HG03432 (cell line): ENCODE measurements at regions not wholly inside any gene's neighbourhood (a gene's known extent, or its start where the extent isn't known, plus 50 kb on each side); places are given as distances from the start of the nearest gene placed in this dataset.
A peak's percentile ranks its signal among the peaks of the same experiment; 100 is the strongest.

Source experiments
- ATAC-seq: cut with Tn5 transposase; IDR thresholded peaks from one replicate; pipeline ENCODE4 v1.9.1; 2021; ENCODE audit warnings: mild to moderate bottlenecking, moderate library complexity; ENCODE audit not compliant: unreplicated experiment

DNA sequence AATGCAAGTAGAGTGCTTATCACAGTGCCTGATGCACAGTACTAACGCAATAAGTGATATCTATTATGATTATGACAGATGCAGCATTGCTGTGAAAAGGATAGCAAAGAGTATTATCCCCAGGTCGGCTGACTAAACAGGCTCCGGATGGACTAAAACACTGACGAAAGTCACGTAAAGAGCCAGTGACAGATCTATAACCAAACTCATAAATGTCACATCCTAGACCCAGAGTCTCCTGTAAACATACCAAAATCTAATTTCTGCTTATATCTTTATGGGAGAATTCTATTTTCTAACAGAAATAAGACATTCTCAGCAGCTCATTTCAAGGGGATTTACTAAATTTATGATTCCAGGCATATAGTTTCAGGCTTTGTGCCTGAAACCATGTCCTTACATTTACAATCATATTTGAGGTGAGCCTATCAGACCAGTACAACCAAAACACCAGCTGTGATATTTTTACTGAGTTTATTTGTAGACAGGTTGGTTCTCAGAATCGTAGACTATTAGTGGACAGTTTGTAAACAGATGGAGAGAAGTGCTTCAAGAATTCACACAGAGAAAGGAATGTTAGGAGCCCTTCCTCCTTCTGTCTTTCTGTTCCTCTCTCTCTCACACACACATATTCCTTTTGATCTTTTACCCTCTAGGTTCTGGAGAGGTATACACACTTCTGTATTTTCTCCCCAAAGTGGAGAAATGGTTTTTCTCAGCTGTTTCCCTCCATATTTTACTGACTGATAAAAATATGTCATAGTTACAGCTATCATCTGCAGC, 52.4 kb upstream of the WDR26 start:
- ATAC-seq = no peak

DNA sequence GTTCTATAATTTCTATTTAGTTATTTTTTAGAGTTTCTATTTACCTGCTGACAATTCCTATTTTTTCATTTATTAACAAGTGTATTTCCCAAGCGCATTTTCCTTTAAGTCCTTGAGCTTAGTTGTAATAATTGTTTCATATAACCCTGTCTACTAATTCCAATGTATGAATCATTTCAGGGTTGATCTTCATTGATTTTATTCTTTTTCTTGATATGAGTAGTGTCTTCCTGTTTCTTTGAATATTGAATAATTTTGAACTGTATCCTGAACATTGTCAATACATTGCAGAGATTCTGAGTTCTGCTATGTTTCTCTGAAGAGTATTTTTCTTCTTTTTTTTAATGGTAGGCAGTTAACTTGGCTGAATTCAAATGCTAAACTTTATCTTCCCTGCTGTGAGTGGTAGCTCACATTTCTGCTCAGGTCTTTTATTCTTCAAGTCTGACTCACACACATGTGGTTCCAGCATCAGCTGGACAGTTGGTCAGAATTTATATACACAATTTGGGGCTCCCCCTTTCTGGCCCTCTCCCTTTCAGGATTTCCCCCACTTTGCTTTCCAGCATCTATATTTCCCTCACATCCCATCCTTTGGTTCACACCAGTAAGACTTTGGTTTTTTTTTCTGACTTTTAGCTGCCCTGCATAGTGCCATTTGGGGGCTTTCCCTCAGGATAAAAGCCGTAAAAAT, 54.4 kb upstream of the WDR26 start:
- peak; percentile 74 for ATAC-seq

DNA sequence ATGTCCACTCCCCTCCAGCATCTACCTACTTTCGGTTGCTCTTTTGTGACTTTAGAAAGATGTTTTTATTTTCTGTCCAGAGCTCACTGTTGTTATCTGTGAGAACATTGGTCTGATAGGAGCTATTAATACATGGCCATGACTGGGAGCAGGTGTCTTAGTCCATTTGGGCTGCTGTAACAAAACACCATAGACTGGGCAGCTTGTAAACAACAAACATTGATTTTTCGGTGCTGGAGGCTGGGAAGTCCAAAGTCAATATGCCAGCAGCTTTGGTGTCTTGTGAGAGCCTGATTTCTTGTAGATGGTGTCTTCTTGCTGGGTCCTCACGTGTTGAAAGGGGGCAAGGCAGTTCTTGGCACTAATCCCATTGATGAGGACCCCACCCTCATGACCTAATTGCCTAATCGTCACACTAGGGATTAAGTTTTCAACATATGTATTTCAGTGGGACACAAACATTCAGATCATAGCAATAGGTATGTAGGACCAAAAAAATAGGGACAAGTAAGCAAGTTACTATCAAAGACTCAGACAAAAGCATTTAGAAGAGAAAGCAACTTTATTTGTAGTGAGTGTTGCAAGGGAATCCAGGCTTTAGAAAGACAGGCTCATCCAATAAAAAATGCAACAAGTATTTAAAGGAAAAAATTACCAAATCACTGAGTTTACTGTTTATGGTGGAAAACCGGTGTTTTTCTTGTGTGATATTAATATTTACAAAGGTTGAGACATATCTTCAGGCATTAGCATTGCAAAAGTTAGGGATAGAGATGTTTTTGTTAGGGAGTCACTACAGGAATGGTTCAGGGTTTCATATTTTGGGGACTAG, 55.2 kb upstream of the WDR26 start:
- peak; percentile 17 for ATAC-seq

DNA sequence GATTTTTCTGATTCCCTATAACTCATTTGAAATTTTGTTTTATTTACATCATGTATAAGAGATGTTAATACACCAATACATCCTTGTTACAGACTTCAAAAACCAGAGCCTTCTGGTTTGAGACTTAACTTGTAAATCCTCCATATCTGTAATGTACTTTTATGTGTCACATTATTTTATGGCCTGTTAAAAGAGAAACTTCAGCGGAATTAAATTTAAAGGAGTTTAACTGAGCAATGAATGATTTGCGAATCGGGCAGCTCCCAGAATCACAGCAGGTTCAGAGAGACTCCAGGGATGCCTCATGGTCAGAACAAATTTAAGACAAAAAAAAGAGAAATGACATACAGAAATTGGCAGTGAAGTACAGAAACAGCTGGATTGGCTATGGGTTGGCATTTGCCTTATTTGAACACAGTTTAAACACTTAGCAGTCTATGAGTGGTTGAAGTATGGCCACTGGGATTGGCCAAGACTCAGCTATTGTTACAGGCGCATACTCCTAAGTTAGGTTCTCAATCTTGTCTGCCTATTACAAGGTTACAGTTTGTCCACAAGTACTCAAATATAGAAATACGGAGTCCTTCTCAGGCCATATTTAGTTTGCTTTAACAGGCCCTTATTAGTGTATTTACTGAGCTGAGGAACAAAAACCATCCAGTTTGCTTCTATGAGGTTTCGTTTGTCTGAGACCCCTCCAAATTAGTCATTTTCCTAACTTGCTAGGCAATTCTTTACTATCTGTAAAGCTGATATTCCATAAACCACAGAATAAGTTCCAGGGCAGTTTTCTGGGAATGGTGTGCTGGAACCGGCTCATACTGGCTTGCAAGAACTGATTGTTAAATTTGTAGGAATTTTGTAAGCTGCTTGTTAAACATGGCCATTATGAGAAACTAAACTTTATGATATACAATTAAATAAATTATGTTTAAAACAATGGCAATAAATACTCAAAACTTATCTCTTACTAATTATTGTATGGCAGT, 56.2 kb upstream of the WDR26 start:
- no peak for ATAC-seq

DNA sequence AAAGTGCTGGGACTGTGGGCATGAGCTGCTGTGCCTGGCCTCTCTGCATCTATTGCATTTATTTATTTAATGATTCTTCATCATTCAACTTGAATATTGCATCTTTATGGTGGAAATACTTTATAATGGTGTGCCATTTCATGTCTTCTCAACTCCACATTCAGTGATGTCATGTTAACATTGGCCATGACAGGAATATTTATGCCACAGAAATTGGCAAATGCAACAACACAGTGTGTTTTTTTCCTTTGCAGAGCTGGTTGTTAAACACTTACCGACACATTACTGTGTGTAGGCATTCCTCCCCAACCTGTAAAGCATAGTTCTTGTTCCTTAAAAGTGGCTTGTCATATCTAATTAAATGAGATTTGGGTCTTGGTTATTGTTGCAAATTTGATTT, 57.4 kb upstream of the WDR26 start:
- no peak for ATAC-seq

DNA sequence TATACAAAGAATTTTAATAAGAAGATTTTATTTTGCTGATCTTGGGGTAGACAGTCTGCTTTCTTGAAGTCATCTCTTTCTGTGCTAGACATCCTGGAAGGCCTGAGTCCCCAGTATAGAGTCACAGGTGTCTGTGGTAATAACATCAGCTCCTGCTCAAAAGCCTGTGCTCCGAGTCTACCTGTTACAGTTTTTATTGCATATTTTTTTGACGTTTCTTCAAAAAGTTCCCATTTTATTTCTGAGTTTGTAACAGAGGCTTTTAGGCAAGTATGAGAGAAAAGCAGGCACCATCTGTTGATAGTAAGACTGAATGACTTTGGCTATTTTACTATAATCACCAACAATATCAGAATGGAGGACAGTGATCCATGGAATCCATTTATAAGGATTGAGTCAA, 58.0 kb upstream of the WDR26 start:
- no peak for ATAC-seq

DNA sequence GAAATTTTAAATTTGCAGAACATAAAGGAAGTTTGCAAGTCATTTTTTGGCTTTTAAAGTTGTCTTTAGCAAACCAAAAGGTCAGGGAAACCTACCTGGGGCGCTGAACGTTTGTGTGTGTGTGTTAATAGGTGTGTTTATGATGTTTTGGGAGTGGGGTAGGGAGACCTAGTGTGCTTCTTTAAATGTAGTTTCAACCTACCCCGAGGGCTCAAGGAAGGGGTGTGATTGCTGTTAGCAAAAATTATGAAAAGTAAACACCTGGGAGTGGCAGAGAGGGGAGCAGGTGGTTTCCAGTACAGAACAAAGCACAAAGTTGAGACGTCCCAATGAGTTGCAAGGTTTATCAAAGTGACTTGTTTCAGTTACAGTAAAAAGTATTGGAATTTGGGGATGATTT, 58.7 kb upstream of the WDR26 start:
- ATAC-seq = no peak

DNA sequence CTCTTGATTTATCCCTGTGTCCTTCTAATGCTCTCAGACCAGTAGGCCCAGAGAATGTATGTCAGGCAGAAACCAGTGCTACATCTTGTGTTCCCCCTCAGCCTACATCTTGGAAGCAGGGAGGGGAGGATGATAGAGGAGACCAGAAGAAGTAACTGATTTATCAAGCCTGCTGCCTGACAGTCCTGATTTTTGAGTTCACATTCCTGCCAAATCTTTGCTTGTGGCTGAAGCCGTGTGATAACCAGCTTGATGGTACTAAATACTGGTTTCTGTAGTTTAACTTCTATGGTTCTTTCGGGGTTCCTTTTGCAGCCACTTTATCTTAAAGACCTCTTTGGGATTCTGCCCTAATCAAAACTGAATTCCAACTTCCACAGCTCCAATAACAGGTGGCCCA, 59.7 kb upstream of the WDR26 start:
- no peak for ATAC-seq

DNA sequence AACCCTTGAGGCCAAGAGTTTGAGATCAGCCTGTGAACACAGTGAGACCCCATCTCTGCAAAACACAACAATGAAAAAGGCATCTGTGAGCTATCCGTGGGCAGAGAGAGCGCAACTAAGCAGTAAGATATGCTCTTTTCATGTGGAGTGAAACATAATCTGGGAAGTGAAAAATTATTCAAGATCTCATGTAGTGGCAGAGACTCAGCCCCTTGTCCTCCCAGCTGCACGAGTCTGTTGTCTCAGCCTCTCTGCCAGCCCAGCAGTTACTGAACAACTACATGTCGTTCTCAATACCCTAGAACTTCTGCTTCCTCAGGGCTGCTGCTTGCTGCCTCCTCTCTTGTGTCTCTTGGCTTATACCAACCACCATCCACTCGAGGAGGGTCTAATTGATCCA, 61.3 kb upstream of the WDR26 start:
- ATAC-seq = no peak

DNA sequence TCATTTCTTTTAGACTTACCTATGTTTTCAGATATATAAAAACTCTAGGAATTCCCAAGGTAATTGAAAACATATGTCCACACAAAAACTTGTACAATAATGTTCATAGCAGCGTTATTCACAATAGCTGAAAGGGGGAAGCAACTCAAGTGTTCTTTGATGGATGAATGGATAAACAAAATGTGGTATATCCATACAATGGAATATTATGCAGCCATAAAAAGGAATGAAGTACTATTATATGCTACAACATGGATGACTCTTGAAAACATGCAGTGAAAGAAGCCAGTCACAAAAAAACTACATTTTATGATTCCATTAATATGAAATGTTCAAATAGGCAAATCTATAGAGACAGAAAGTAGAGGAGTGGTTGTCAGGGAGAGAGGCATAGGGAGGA, 62.2 kb upstream of the WDR26 start:
- no peak for ATAC-seq

DNA sequence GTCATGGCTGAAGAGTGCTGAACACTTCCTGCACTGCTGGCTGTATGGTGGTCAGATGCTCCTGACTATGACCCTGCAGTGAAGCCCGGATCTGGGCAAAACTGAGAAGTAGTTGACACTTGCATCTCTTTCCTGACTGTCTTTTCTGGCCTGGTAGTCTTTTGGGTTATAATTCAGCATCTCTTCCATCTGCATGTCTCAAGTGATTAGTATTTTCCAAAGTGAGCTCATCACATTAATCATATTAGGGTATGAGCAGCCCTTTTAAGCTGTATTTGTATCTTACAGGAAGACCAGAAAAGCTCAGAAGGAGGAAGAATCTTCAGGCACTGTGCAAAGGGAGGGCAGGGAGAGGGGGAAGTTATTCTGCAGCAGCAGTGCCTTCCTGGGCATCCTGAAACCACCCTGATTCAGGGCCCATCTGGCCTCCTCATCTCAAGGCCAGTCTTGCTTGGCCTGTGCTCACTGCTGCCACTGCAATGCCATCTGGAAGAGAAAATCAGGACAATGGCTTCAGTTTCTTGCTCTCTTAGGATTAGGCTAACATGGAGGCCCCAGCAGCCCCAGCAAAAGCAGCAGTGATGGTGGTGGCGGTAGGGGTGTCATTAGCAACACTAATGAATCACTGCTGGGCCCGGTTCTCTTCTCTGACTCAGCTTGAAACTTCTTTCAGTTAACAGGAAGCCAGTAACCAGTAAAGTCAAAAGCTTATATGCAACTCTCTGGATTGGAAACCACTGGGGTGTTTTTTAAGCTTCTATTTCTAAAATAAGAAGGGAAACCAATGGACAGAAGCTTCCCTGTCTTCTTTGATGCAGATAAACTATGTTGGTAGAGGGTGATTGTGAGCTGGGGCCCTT, 63.3 kb upstream of the WDR26 start:
- ATAC-seq = peak; percentile 95

DNA sequence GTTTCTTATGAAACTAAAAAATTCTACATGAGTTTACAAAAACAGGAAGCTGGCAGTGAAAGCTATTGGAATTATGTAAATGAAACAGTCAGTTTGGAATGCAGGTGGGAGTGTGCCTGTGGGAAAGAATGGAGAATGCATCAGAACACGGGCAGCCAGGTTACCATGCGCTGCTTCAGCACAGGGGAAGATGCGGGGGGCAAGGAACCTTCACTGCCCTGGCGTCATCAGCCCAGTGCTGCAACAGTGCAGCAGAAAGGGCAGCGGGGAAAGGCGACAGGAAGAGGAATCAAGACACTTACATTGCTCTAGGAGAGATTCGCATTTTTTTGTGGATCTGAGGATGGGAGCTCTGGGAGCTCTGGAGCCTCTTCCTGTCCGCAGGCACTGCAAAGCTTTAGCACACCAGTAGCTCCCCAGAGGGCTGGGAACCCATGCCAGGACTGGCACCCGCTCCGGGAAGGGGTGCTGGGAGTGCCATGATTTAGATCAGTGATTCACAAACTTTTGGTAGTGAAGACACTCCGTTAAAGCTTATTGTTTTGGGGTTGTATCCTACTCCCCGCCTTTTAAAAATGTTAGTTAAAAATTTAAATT, 64.1 kb upstream of the WDR26 start:
- ATAC-seq = no peak

DNA sequence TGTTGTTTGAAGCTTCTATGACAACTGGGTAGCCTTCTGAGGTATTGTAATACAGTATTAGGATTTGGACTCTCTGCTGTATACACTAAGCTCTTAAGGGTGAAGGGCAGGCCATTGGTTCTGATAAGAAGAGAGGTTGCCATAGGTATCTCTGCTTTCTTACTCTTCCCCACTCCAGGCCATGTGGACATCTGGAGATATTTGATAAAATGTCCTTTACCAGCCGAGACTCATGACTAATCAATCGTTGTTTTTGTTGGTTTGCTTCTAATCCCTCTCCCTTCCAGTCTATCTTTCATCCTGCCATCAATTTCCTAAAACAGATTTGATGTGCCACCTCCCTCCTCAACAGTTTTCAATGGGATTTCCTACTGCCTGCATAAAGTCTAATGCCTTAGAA, 64.6 kb upstream of the WDR26 start:
- ATAC-seq = no peak

DNA sequence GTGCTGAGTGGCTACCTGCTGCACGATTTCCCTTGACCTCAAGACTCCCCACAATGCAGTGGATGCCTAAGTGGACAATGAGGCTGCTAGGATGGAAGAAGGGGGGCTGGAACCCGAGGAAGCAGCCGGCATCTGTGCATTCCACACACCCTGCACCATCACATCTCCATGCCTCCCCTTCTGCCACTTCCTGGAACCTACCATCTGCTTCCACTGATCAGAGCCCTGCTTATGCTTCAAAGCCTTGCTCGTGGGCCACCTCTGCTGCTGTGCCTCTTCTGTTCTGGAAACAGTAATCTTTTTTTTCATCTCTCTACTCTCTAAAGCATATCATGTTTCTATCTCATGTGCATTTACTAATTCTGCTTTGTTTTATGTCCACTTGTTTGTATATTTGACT, 66.2 kb upstream of the WDR26 start:
- ATAC-seq = no peak

DNA sequence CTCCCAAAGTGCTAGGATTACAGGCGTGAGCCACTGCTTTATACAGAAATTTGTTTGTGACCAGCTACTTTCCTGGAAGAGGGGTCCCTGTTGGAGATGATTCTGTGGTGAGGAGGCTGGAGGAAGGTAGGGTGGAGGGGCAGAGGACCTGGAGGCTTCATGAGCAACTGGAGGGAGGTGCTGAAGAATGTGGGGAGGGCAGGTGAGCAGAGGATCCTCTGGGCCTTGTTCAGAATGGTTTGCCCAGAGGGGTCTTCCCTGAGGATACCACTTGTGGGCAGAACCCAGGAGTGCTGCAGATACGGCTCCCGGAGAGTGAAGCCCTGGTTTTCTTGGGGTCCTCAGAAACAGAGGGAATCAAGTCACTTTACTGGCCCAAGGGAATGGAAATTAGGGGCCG, 67.2 kb upstream of the WDR26 start:
- ATAC-seq = no peak

DNA sequence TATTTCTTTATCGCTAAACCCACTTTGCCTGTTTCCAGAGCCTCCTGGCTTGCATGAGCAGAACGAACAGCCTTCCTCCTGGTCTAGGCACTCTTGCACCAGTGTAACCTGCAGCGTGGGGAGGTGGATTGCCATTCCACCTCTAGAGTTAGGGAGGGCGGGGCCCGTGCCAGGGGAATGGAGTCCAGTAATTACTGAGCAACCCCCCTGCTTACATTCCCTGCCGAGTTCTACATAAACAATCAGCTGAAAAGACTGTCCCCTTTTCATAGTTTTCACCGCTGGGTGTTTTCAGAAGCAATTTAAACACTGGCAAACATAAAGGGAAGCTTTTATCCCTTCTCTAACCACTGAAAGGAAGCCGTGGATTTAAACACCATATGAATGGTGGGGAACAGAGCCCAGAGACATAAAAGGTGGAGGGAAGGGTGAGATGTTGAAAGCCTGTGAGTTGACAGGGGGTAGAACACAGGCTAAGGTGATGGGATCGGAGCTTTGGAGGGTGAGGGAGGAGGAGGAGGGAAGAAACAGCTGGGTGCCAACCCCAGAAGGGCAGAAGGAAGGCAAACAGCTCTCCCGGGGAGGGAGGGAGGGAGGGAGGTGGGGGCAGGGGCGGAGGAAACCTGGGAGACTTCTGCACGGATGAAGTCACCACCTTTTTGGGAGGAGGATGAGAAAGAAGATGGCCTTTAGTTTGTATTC, 68.0 kb upstream of the WDR26 start:
- no peak for ATAC-seq

DNA sequence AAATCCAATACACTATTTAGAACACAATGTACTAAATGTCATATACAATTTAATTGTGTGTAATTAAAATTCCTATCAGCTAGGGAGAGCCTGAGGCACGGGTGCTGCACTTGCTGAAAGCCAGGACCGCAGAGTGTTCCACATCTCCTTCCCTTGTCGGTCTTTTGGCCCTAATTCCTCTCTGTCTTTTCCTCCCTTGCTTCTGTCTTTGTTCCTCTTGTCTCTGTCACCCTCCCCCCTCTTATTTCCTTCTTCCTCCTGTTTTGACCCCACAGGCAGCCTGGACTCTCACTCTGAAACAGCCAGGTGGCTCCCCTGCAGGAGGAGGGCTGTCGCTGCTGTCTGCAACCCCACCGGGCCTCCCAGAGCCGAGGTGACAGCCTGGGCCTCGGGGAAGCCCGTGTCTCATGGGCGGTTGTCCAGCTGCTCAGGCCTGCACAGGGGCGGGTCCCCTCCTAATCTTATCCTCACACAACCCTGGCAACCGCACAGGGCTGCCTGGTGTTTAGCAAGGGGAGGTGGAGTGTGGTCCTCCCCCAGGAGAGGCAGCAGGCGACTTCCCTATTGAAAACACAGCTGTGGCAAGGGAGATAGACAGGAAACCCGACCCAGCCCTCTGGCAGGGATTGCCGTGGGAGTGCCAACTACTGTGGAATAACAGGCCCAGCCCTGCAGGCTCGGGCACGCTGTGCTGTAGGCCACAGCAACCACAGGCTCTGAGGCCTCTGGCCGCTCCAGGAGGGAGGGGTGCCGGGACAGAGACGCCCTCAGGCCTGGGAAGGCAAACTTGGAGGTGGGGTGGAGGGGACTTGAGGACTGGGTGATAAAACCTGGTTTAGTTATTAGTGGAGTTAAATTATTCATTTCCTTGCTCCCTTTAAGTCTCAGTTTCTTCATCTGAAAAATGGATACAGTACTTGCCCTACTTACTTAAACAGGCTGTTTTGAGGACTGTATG, 68.8 kb upstream of the WDR26 start:
- peak; percentile 92 for ATAC-seq
